Muscle layer of duodenum (tissue), 2 donors: ENCODE measurements at regions not wholly inside any gene's neighbourhood (a gene's known extent, or its start where the extent isn't known, plus 50 kb on each side); places are given as distances from the start of the nearest gene placed in this dataset.
"Not testable (repeated sequence)": the region's sequence is repeated elsewhere in the genome, so short reads cannot be mapped to it uniquely, and the experiment has no call there.

Source experiments
- H3K27ac ChIP-seq: one replicate; pipeline ENCODE4 v1.7.0; 2013; ENCODE audit warnings: mild to moderate bottlenecking, low read length
- H3K27me3 ChIP-seq: one replicate; pipeline ENCODE4 v1.7.0; 2013; ENCODE audit warnings: low read depth, mild to moderate bottlenecking, control low read depth, low read length
- H3K36me3 ChIP-seq, 2 donors: one replicate each; pipeline ENCODE4 v1.7.0; 2013; ENCODE audit warnings: low read length in 2 of 2, control low read depth in 1 of 2, mild to moderate bottlenecking in 1 of 2; ENCODE audit not compliant: insufficient read depth in 2 of 2, control insufficient read depth in 1 of 2
- H3K4me1 ChIP-seq, 2 donors: one replicate each; pipeline ENCODE4 v1.7.0; 2013; ENCODE audit warnings: low read length in 2 of 2, mild to moderate bottlenecking in 2 of 2, control low read depth in 1 of 2, moderate library complexity in 1 of 2; ENCODE audit not compliant: insufficient read depth in 2 of 2, control insufficient read depth in 1 of 2
- H3K4me3 ChIP-seq, 2 donors: one replicate each; pipeline ENCODE4 v1.7.0; 2013; ENCODE audit warnings: low read length in 2 of 2, low read depth in 1 of 2, mild to moderate bottlenecking in 1 of 2
- H3K9me3 ChIP-seq, 2 donors: one replicate each; pipeline ENCODE4 v1.7.0; 2013; ENCODE audit warnings: low read length in 2 of 2, control low read depth in 1 of 2, mild to moderate bottlenecking in 1 of 2; ENCODE audit not compliant: control insufficient read depth in 1 of 2
- donor health status: healthy.

GRCh38 chr3:159258934-159259333, 457.1 kb downstream of the MFSD1 start:
- H3K36me3 ChIP-seq, result no peaks in the 10 kb centered on the region
- no peaks in the 10 kb centered on the region for H3K9me3 ChIP-seq
- no peak overlapping the region for H3K4me3 ChIP-seq
- H3K4me1 ChIP-seq, result no peaks in the 10 kb centered on the region
- H3K27ac ChIP-seq, result no peak overlapping the region
- H3K27me3 ChIP-seq, result no peaks in the 10 kb centered on the region

DNA sequence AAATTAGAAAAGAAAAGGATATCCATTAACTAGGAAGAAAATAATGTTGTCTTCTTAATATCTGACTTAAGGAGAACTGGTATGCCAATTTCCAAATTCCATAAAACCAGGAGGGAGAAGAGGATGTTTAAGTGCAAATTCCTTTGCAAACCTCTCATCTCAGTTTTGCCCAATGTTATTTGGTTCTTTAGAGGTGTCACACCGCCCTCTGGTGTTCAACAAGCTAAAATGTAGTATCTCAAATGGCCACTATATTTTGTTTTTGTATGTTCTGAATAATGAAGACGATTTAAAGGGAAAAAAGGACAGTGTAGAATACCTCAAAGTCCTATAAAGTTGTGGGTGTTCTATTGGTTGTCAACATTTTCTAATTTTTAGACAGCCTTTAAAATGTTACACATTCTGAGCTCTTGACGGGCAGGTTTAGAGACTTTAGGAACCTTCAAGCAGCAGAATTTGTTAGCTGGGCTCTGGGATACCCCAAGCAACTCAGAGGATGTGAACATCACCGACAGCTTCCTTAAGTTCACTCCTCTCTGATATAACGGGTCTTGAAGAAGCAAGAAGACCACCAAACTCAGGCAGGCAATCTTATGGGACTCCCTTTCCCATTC, 458.3 kb downstream of the MFSD1 start:
- Histone ChIP-seq H3K4me3 (no peak overlapping the region), H3K9me3 (no peaks in the 10 kb centered on the region), H3K4me1 (no peaks in the 10 kb centered on the region), H3K27ac (no peak overlapping the region), H3K27me3 (no peaks in the 10 kb centered on the region), H3K36me3 (no peaks in the 10 kb centered on the region)

DNA sequence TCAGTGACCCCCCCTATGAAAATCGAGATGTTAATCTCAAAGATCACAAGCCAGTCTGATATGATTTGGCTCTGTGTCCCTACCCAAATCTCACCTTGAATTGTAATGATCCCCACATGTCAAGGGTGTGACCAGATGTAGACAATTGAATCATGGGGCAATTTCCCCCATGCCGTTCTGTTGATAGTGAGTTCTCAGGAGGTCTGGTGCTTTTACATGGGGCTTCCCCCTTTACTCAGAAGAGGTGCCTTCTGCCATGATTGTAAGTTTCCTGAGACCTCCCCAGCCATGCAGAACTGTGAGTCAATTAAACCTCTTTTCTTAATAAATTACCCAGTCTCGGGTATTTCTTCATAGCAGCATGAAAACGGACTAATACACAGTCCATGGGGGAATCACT, 459.5 kb downstream of the MFSD1 start:
- not testable (repeated sequence) for H3K9me3 ChIP-seq, H3K36me3 ChIP-seq, H3K4me3 ChIP-seq, H3K4me1 ChIP-seq, H3K27ac ChIP-seq, H3K27me3 ChIP-seq

- Histone ChIP-seq H3K4me3 (no peak overlapping the region), H3K27ac (no peak overlapping the region), H3K4me1 (no peaks in the 10 kb centered on the region)
Observed at GRCh38 chr3:159263750-159264553, 462.1 kb downstream of the MFSD1 start.

DNA sequence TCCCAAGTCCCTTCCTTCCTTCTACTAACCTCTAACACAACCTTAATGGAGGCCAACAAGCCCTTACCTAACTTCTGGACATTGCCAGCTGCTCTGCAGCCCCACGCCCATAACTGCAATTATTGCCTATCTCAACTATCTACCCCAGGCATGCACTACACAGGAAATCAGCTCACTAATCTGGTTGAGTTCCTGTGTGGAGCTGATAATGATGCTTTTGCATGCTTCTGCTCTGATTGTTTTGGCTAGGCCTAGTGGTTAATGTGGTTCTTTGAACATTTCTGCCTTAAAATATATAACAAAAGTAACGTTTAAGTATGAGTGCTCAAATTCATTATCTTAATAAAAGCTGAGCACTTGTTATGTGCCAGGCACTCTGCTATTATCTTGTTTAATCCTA, 463.9 kb downstream of the MFSD1 start:
- H3K36me3 ChIP-seq, result no peaks in the 10 kb centered on the region
- H3K27me3 ChIP-seq, result no peaks in the 10 kb centered on the region

More at GRCh38 chr3:159263750-159264553, 462.1 kb downstream of the MFSD1 start:
- Histone ChIP-seq H3K9me3 (no peaks in the 10 kb centered on the region), H3K36me3 (no peaks in the 10 kb centered on the region), H3K27me3 (no peaks in the 10 kb centered on the region)

GRCh38 chr3:159266779-159267178, 464.9 kb downstream of the MFSD1 start:
- H3K27ac ChIP-seq, result no peak overlapping the region
- H3K4me1 ChIP-seq, result no peaks in the 10 kb centered on the region
- H3K27me3 ChIP-seq, result no peaks in the 10 kb centered on the region
- no peak overlapping the region for H3K4me3 ChIP-seq
- no peaks in the 10 kb centered on the region for H3K36me3 ChIP-seq
- no peaks in the 10 kb centered on the region for H3K9me3 ChIP-seq

More for the DNA sequence above, 463.9 kb downstream of the MFSD1 start:
- Histone ChIP-seq H3K27ac (no peak overlapping the region), H3K4me1 (no peaks in the 10 kb centered on the region), H3K4me3 (no peak overlapping the region), H3K9me3 (no peaks in the 10 kb centered on the region)

DNA sequence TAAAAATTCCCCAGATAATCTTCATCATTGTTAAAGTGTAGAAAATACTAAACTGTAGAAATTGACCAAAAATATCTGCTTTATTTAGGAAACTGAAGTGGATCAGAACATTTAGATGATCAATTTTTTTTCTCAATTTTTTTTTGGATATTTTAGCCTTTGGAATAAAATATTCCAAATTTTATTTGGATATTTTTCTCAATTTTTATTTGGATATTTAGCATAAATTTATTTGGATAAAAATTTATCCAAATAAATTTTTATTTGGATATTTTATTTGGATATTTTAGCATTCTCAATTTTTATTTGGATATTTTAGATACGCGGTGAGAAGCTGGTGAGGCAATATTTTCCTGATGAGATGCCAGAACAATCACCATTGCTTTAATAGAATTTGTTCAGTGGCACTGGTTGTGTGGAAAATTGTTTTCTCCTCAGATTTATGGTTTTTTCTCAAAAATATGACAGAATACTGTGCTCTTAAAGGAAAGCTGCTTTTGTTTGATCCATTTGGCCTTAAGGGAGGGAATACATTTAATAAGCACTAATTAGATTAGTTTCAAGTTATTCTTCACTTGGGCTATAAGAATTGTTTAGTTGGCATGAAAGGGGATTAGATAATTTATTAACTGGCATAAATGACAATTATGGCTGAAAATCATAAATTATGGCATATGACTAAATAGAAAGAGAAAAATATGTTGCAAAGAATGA, 470.1 kb downstream of the MFSD1 start:
- Histone ChIP-seq H3K27ac (no peak overlapping the region), H3K9me3 (no peaks in the 10 kb centered on the region), H3K27me3 (no peaks in the 10 kb centered on the region), H3K4me3 (no peak overlapping the region), H3K4me1 (no peaks in the 10 kb centered on the region), H3K36me3 (no peaks in the 10 kb centered on the region)

- Histone ChIP-seq H3K4me3 (no peak overlapping the region), H3K27me3 (no peaks in the 10 kb centered on the region), H3K36me3 (no peaks in the 10 kb centered on the region), H3K27ac (no peak overlapping the region), H3K4me1 (no peaks in the 10 kb centered on the region), H3K9me3 (no peaks in the 10 kb centered on the region)
Observed at GRCh38 chr3:159273070-159273469, 471.2 kb downstream of the MFSD1 start.

DNA sequence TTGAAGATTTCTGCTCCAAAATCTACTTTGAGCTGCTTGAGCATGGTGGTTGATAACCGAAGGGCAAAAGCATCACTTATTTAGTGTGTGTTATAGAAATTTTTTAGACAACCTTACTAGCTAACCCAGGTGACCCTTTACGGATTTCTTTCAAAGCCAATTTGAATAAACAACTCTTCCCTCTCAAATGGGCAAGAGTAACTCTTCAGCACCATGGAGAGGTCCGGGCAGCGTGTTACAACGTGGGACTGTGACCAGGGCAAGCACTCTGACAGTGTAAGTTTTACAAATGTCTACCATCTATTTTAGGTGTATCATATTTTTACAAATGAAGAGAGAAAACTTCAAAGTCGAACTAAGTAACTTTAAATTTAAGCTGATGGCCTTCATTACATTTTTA, 471.8 kb downstream of the MFSD1 start:
- H3K4me3 ChIP-seq, result no peak overlapping the region
- no peaks in the 10 kb centered on the region for H3K36me3 ChIP-seq
- no peak overlapping the region for H3K27ac ChIP-seq
- H3K27me3 ChIP-seq, result no peaks in the 10 kb centered on the region
- no peaks in the 10 kb centered on the region for H3K9me3 ChIP-seq
- no peaks in the 10 kb centered on the region for H3K4me1 ChIP-seq

DNA sequence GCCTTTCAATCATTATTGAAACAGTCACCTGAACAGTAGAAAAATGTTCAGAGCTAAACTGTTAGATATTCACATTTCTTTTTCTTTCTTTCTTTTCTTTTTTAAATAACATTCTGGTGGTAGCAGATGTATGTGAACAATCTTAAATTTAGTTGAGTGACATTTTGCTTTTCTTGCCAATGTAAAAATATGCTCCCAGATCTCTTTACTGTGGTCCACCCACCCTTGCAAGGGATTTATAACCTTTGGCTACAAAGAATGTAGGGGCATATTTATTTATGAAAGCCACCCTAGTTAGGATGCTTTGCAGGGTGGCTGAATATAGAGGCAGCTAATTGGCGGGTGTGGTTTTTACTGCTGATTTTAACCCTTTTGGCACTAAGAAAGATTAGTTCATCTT, 473.9 kb downstream of the MFSD1 start:
- no peaks in the 10 kb centered on the region for H3K36me3 ChIP-seq
- H3K27me3 ChIP-seq, result no peaks in the 10 kb centered on the region
- no peaks in the 10 kb centered on the region for H3K9me3 ChIP-seq
- H3K4me1 ChIP-seq, result no peaks in the 10 kb centered on the region
- no peak overlapping the region for H3K27ac ChIP-seq
- no peak overlapping the region for H3K4me3 ChIP-seq

- Histone ChIP-seq H3K27ac (no peak overlapping the region), H3K4me3 (no peak overlapping the region)
Observed at GRCh38 chr3:159277814-159278213, 476.0 kb downstream of the MFSD1 start.

More at GRCh38 chr3:159277814-159278213, 476.0 kb downstream of the MFSD1 start:
- Histone ChIP-seq H3K36me3 (no peaks in the 10 kb centered on the region), H3K4me1 (no peaks in the 10 kb centered on the region), H3K27me3 (no peaks in the 10 kb centered on the region), H3K9me3 (no peaks in the 10 kb centered on the region)
